Left colon (tissue), 2 donors: ENCODE measurements at regions not wholly inside any gene's neighbourhood (a gene's known extent, or its start where the extent isn't known, plus 50 kb on each side); places are given as distances from the start of the nearest gene placed in this dataset.
"Not testable (repeated sequence)": the region's sequence is repeated elsewhere in the genome, so short reads cannot be mapped to it uniquely, and the experiment has no call there.

Experiments used
- ATAC-seq: fragments of 200-7000 bp; cut with Tn5 transposase; one replicate; pipeline ENCODE4 v1.9.1; 2020; ENCODE audit warnings: mild to moderate bottlenecking, moderate library complexity
- DNase-seq, 2 donors: peaks; one replicate each; pipeline ENCODE4 v3.0.0-alpha.2; 2020
- intact Hi-C, 2 donors: fragments of 100-400 bp; cut with DNase I in 1 of 2; cut with micrococcal nuclease in 1 of 2; formaldehyde crosslinking; loops; one replicate each; pipeline versions ENCODE4 v1.11.2 to v1.14.0; 2022; cut with DNase I, micrococcal nuclease
- donor health status: DM: no; HTN: no; CAD: no.
- donor health status: DM: yes; HTN: yes; CAD: no.

GRCh38 chr12:119931402-119931801 lies 54.3 kb upstream of the CIT start:
- ATAC-seq (no peak), DNase-seq (no peak)
- intact Hi-C loops = no loop called here

- ATAC-seq (no peak), DNase-seq (no peak)
- intact Hi-C loops = no loop called here
Observed at GRCh38 chr12:119932921-119933320, 55.8 kb upstream of the CIT start.

DNA sequence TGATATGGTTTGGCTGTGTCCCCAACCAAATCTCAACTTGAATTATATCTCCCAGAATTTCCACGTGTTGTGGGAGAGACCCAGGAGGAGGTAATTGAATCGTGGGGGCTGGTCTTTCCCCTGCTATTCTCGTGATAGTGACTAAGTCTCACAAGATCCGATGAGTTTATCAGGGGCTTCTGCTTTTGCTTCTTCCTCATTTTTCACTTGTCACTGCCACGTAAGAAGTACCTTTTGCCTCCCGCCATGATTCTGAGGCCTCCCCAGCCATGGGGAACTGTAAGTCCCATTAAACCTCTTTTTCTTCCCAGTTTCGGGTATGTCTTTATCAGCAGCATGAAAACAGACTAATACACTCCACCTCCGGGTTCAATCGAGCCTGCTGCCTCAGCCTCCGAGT lies 54.3 kb upstream of the BICDL1 start:
- ATAC-seq, intact Hi-C loops, DNase-seq: not testable (repeated sequence)

GRCh38 chr12:119936705-119937311 lies 52.2 kb upstream of the BICDL1 start:
- intact Hi-C loops = no loop called here
- ATAC-seq (no peak), DNase-seq (no peak)

GRCh38 chr12:119938049-119938667 lies 50.9 kb upstream of the BICDL1 start:
- DNase-seq (peak; percentile 30 to 67), ATAC-seq (peak; percentile 71)
- intact Hi-C loops = no loop called here
